Activated CD4-positive, alpha-beta memory T cell treated with anti-CD3 and anti-CD28 coated beads for 36 hours (primary cell): ENCODE measurements at regions not wholly inside any gene's neighbourhood (a gene's known extent, or its start where the extent isn't known, plus 50 kb on each side); places are given as distances from the start of the nearest gene placed in this dataset.

Experiments
- CTCF ChIA-PET: fragments of 350-600 bp; sonication (Branson Sonifier 250); formaldehyde crosslinking; loops from one replicate; lab custom pipeline; 2021; ENCODE audit warnings: antibody characterized with exemption, inconsistent platforms; lab: Charles Lee
- POLR2A ChIA-PET: fragments of 350-600 bp; sonication (Branson Sonifier 250); formaldehyde crosslinking; loops from one replicate; lab custom pipeline; 2021; ENCODE audit warnings: antibody characterized with exemption; lab: Charles Lee
- DNase-seq: peaks from one replicate; pipeline ENCODE4 v3.0.0-alpha.2; 2020
- H3K27ac Mint-ChIP-seq: one replicate; pipeline ENCODE4 v1.8.0; 2021; ENCODE audit warnings: mixed read lengths
- H3K27me3 Mint-ChIP-seq: one replicate; pipeline ENCODE4 v1.8.0; 2021; ENCODE audit warnings: mixed read lengths
- H3K36me3 Mint-ChIP-seq: one replicate; pipeline ENCODE4 v1.8.0; 2021; ENCODE audit warnings: mixed read lengths
- H3K4me1 Mint-ChIP-seq: one replicate; pipeline ENCODE4 v1.8.0; 2021; ENCODE audit warnings: low read depth, mixed read lengths
- H3K4me3 Mint-ChIP-seq: one replicate; pipeline ENCODE4 v1.8.0; 2021; ENCODE audit warnings: mild to moderate bottlenecking, mixed read lengths
- H3K9me3 Mint-ChIP-seq: one replicate; pipeline ENCODE4 v1.8.0; 2021; ENCODE audit warnings: mixed read lengths
- intact Hi-C: fragments of 100-400 bp; cut with micrococcal nuclease; formaldehyde crosslinking; loops from one replicate; pipeline ENCODE4 v1.15.1; 2023

GRCh38 chr4:128606173-128606572 lies 203.3 kb upstream of the JADE1 start:
- DNase-seq = no peak
- H3K36me3 Mint-ChIP-seq = no peaks in the 10 kb centered on the region

GRCh38 chr4:128604840-128605239 lies 204.7 kb upstream of the JADE1 start:
- H3K27me3 Mint-ChIP-seq = peaks cover 16% of the 10 kb centered on the region
- no peaks in the 10 kb centered on the region for H3K36me3 Mint-ChIP-seq
- ChIA-PET POLR2A (no interaction called here), CTCF (no interaction called here)
- H3K4me3 Mint-ChIP-seq = no peak overlapping the region
- H3K27ac Mint-ChIP-seq = no peak overlapping the region
- intact Hi-C loops = no loop called here
- no peaks in the 10 kb centered on the region for H3K9me3 Mint-ChIP-seq
- no peak for DNase-seq
- no peaks in the 10 kb centered on the region for H3K4me1 Mint-ChIP-seq

More at GRCh38 chr4:128606173-128606572, 203.3 kb upstream of the JADE1 start:
- Mint-ChIP-seq H3K4me1 (no peaks in the 10 kb centered on the region), H3K9me3 (no peaks in the 10 kb centered on the region), H3K27ac (no peak overlapping the region), H3K27me3 (peaks cover 14% of the 10 kb centered on the region), H3K4me3 (no peak overlapping the region)
- ChIA-PET POLR2A (no interaction called here), CTCF (no interaction called here)
- intact Hi-C loops = no loop called here

- no peak for DNase-seq
- Mint-ChIP-seq H3K4me3 (no peak overlapping the region), H3K27ac (no peak overlapping the region), H3K27me3 (peaks cover 16% of the 10 kb centered on the region), H3K36me3 (no peaks in the 10 kb centered on the region), H3K9me3 (no peaks in the 10 kb centered on the region), H3K4me1 (no peaks in the 10 kb centered on the region)
- intact Hi-C loops = no loop called here
- POLR2A ChIA-PET = no interaction called here
- CTCF ChIA-PET = no interaction called here
Measured at GRCh38 chr4:128604204-128604603, 205.3 kb upstream of the JADE1 start.

- peaks cover 16% of the 10 kb centered on the region for H3K27me3 Mint-ChIP-seq
- intact Hi-C loops = no loop called here
Measured at GRCh38 chr4:128603081-128603480, 206.4 kb upstream of the JADE1 start.

GRCh38 chr4:128601991-128602695 lies 207.4 kb upstream of the JADE1 start:
- no peaks in the 10 kb centered on the region for H3K9me3 Mint-ChIP-seq
- H3K4me1 Mint-ChIP-seq = no peaks in the 10 kb centered on the region
- CTCF ChIA-PET = no interaction called here
- intact Hi-C loops = no loop called here
- POLR2A ChIA-PET = no interaction called here
- no peak overlapping the region for H3K27ac Mint-ChIP-seq
- H3K36me3 Mint-ChIP-seq = no peaks in the 10 kb centered on the region
- peaks cover 11% of the 10 kb centered on the region for H3K27me3 Mint-ChIP-seq
- DNase-seq = no peak
- H3K4me3 Mint-ChIP-seq = no peak overlapping the region

More at GRCh38 chr4:128603081-128603480, 206.4 kb upstream of the JADE1 start:
- H3K9me3 Mint-ChIP-seq = no peaks in the 10 kb centered on the region
- no peaks in the 10 kb centered on the region for H3K4me1 Mint-ChIP-seq
- H3K4me3 Mint-ChIP-seq = no peak overlapping the region
- CTCF ChIA-PET = no interaction called here
- no peaks in the 10 kb centered on the region for H3K36me3 Mint-ChIP-seq
- no peak overlapping the region for H3K27ac Mint-ChIP-seq
- DNase-seq = no peak
- POLR2A ChIA-PET = no interaction called here

GRCh38 chr4:128600996-128601871 lies 208.3 kb upstream of the JADE1 start:
- POLR2A ChIA-PET = no interaction called here
- Mint-ChIP-seq H3K27me3 (peaks cover 9% of the 10 kb centered on the region), H3K4me3 (no peak overlapping the region), H3K27ac (no peak overlapping the region), H3K4me1 (no peaks in the 10 kb centered on the region), H3K36me3 (no peaks in the 10 kb centered on the region), H3K9me3 (no peaks in the 10 kb centered on the region)
- CTCF ChIA-PET = no interaction called here
- intact Hi-C loops = no loop called here
- no peak for DNase-seq

GRCh38 chr4:128600410-128600809 lies 209.1 kb upstream of the JADE1 start:
- Mint-ChIP-seq H3K36me3 (peaks cover 1% of the 10 kb centered on the region), H3K4me3 (no peak overlapping the region), H3K27me3 (peaks cover 8% of the 10 kb centered on the region), H3K27ac (no peak overlapping the region), H3K9me3 (peaks cover 2% of the 10 kb centered on the region), H3K4me1 (no peaks in the 10 kb centered on the region)
- DNase-seq = no peak
- ChIA-PET POLR2A (no interaction called here), CTCF (no interaction called here)
- intact Hi-C loops = no loop called here

GRCh38 chr4:128597500-128597899 lies 212.0 kb upstream of the JADE1 start:
- Mint-ChIP-seq H3K4me3 (no peak overlapping the region), H3K27ac (no peak overlapping the region), H3K27me3 (peaks cover 5% of the 10 kb centered on the region), H3K4me1 (no peaks in the 10 kb centered on the region), H3K36me3 (peaks cover 1% of the 10 kb centered on the region), H3K9me3 (peaks cover 9% of the 10 kb centered on the region)
- intact Hi-C loops = no loop called here
- ChIA-PET POLR2A (interaction anchor here (0.7 kb wide), 1 partner anchor 441 kb away, joined by 3 read pairs; no protein-coding TSS in a partner anchor), CTCF (interaction anchor here (1.8 kb wide), 1 partner anchor 23 kb away, joined by 7 read pairs; no protein-coding TSS in a partner anchor)
- DNase-seq = no peak

- intact Hi-C loops = no loop called here
- CTCF ChIA-PET = interaction anchor here (1.8 kb wide), 1 partner anchor 23 kb away, joined by 7 read pairs; no protein-coding TSS in a partner anchor
- no peaks in the 10 kb centered on the region for H3K4me1 Mint-ChIP-seq
Measured at GRCh38 chr4:128596853-128597252, 212.6 kb upstream of the JADE1 start.

GRCh38 chr4:128596115-128596514 lies 213.4 kb upstream of the JADE1 start:
- Mint-ChIP-seq H3K36me3 (peaks cover 1% of the 10 kb centered on the region), H3K9me3 (peaks cover 9% of the 10 kb centered on the region), H3K27me3 (peaks cover 1% of the 10 kb centered on the region), H3K4me1 (no peaks in the 10 kb centered on the region), H3K4me3 (no peak overlapping the region), H3K27ac (no peak overlapping the region)
- POLR2A ChIA-PET = no interaction called here
- CTCF ChIA-PET = interaction anchor here (1.8 kb wide), 1 partner anchor 22 kb away, joined by 7 read pairs; no protein-coding TSS in a partner anchor
- DNase-seq = no peak
- intact Hi-C loops = no loop called here

More at GRCh38 chr4:128596853-128597252, 212.6 kb upstream of the JADE1 start:
- H3K27ac Mint-ChIP-seq = no peak overlapping the region
- POLR2A ChIA-PET = no interaction called here
- peaks cover 5% of the 10 kb centered on the region for H3K27me3 Mint-ChIP-seq
- peaks cover 9% of the 10 kb centered on the region for H3K9me3 Mint-ChIP-seq
- no peak for DNase-seq
- no peak overlapping the region for H3K4me3 Mint-ChIP-seq
- peaks cover 1% of the 10 kb centered on the region for H3K36me3 Mint-ChIP-seq

- ChIA-PET POLR2A (no interaction called here), CTCF (interaction anchor here (1.4 kb wide), 1 partner anchor 20 kb away, joined by 3 read pairs; no protein-coding TSS in a partner anchor)
- no peak for DNase-seq
- intact Hi-C loops = no loop called here
- H3K27me3 Mint-ChIP-seq = no peaks in the 10 kb centered on the region
- H3K36me3 Mint-ChIP-seq = peaks cover 1% of the 10 kb centered on the region
- H3K4me3 Mint-ChIP-seq = no peak overlapping the region
- H3K9me3 Mint-ChIP-seq = peaks cover 9% of the 10 kb centered on the region
- H3K4me1 Mint-ChIP-seq = no peaks in the 10 kb centered on the region
- H3K27ac Mint-ChIP-seq = no peak overlapping the region
Measured at GRCh38 chr4:128591482-128591881, 218.0 kb upstream of the JADE1 start.

- CTCF ChIA-PET = interaction anchor here (1.4 kb wide), 1 partner anchor 21 kb away, joined by 3 read pairs; no protein-coding TSS in a partner anchor
- no peak for DNase-seq
- peaks cover 8% of the 10 kb centered on the region for H3K9me3 Mint-ChIP-seq
- no peak overlapping the region for H3K4me3 Mint-ChIP-seq
- H3K27me3 Mint-ChIP-seq = no peaks in the 10 kb centered on the region
- H3K36me3 Mint-ChIP-seq = peaks cover under 1% of the 10 kb centered on the region
- no peaks in the 10 kb centered on the region for H3K4me1 Mint-ChIP-seq
- intact Hi-C loops = no loop called here
- POLR2A ChIA-PET = no interaction called here
- no peak overlapping the region for H3K27ac Mint-ChIP-seq
Measured at GRCh38 chr4:128590773-128591172, 218.7 kb upstream of the JADE1 start.
